ENCODE measurements at regions not wholly inside any gene's neighbourhood (a gene's known extent, or its start where the extent isn't known, plus 50 kb on each side); places are given as distances from the start of the nearest gene placed in this dataset.

DNA sequence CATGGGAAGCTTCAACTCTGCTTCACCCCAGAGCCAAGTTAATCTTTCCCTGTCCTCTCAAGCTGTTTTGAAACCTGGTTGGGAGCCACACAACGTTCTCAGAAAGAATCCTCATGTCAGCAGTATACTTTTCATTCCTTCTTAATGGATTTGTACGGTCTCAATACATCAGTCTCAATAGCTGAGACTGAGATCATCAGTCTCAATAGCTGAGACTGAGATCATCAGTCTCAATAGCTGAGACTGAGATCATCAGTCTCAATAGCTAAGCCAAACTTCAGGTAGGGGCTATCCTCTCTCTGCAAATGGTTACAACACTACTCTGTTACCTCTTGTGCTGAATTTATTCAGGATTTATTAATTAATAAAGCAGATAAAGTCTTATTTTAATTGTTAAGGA is 1317.4 kb upstream of the CDH9 start:
- ATAC-seq = no peak
- Mint-ChIP-seq H3K27me3 (ENCODE audit: insufficient read depth, low read depth, poor library complexity) (no peaks in the 10 kb centered on the region), H3K36me3 (ENCODE audit: low read depth) (no peaks in the 10 kb centered on the region; the same call in 2 of the 3 replicates), H3K4me3 (no peak overlapping the region), H3K4me1 (no peaks in the 10 kb centered on the region), H3K27ac (no peak overlapping the region), H3K9me3 (peaks cover 9% of the 10 kb centered on the region; the same call in 2 of the 3 replicates)
- Histone ChIP-seq H3K9me2 (ENCODE audit: insufficient read depth) (no peaks in the 10 kb centered on the region), H3K4me1 (ENCODE audit: insufficient read depth) (no peaks in the 10 kb centered on the region), H3K4me3 (no peak overlapping the region), H4K20me1 (replicated peaks; ENCODE audit: insufficient read depth) (no peaks in the 10 kb centered on the region), H3K4me2 (no peak overlapping the region), H3K27me3 (ENCODE audit: insufficient read depth) (no peaks in the 10 kb centered on the region), H3K79me2 (replicated peaks; ENCODE audit: insufficient read depth) (no peaks in the 10 kb centered on the region), H3F3A (replicated peaks; ENCODE audit: low read depth) (no peaks in the 10 kb centered on the region), H3K27ac (ENCODE audit: low read depth) (no peak overlapping the region), H2AFZ (no peak overlapping the region), H3K36me3 (ENCODE audit: insufficient read depth) (no peaks in the 10 kb centered on the region)
- TF ChIP-seq EZH2phosphoT487 (IDR thresholded peaks at IDR 0.05; ENCODE audit: unreplicated experiment) (no peak), CREB1 (CRISPR knock-in tag; IDR thresholded peaks at IDR 0.05; ENCODE audit: low read depth) (no peak), EZH2 (IDR thresholded peaks at IDR 0.05; ENCODE audit: low read depth, unreplicated experiment) (no peak)
- TF ChIP-seq, protein P1, sequence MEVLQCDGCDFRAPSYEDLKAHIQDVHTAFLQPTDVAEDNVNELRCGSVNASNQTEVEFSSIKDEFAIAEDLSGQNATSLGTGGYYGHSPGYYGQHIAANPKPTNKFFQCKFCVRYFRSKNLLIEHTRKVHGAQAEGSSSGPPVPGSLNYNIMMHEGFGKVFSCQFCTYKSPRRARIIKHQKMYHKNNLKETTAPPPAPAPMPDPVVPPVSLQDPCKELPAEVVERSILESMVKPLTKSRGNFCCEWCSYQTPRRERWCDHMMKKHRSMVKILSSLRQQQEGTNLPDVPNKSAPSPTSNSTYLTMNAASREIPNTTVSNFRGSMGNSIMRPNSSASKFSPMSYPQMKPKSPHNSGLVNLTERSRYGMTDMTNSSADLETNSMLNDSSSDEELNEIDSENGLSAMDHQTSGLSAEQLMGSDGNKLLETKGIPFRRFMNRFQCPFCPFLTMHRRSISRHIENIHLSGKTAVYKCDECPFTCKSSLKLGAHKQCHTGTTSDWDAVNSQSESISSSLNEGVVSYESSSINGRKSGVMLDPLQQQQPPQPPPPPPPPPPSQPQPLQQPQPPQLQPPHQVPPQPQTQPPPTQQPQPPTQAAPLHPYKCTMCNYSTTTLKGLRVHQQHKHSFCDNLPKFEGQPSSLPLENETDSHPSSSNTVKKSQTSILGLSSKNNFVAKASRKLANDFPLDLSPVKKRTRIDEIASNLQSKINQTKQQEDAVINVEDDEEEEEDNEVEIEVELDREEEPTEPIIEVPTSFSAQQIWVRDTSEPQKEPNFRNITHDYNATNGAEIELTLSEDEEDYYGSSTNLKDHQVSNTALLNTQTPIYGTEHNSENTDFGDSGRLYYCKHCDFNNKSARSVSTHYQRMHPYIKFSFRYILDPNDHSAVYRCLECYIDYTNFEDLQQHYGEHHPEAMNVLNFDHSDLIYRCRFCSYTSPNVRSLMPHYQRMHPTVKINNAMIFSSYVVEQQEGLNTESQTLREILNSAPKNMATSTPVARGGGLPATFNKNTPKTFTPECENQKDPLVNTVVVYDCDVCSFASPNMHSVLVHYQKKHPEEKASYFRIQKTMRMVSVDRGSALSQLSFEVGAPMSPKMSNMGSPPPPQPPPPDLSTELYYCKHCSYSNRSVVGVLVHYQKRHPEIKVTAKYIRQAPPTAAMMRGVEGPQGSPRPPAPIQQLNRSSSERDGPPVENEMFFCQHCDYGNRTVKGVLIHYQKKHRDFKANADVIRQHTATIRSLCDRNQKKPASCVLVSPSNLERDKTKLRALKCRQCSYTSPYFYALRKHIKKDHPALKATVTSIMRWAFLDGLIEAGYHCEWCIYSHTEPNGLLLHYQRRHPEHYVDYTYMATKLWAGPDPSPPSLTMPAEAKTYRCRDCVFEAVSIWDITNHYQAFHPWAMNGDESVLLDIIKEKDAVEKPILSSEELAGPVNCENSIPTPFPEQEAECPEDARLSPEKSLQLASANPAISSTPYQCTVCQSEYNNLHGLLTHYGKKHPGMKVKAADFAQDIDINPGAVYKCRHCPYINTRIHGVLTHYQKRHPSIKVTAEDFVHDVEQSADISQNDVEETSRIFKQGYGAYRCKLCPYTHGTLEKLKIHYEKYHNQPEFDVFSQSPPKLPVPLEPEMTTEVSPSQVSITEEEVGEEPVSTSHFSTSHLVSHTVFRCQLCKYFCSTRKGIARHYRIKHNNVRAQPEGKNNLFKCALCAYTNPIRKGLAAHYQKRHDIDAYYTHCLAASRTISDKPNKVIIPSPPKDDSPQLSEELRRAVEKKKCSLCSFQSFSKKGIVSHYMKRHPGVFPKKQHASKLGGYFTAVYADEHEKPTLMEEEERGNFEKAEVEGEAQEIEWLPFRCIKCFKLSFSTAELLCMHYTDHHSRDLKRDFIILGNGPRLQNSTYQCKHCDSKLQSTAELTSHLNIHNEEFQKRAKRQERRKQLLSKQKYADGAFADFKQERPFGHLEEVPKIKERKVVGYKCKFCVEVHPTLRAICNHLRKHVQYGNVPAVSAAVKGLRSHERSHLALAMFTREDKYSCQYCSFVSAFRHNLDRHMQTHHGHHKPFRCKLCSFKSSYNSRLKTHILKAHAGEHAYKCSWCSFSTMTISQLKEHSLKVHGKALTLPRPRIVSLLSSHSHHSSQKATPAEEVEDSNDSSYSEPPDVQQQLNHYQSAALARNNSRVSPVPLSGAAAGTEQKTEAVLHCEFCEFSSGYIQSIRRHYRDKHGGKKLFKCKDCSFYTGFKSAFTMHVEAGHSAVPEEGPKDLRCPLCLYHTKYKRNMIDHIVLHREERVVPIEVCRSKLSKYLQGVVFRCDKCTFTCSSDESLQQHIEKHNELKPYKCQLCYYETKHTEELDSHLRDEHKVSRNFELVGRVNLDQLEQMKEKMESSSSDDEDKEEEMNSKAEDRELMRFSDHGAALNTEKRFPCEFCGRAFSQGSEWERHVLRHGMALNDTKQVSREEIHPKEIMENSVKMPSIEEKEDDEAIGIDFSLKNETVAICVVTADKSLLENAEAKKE (CRISPR knock-in tag; IDR thresholded peaks at IDR 0.05) = no peak
- DNase-seq (ENCODE audit: low spot score) = no peak

DNA sequence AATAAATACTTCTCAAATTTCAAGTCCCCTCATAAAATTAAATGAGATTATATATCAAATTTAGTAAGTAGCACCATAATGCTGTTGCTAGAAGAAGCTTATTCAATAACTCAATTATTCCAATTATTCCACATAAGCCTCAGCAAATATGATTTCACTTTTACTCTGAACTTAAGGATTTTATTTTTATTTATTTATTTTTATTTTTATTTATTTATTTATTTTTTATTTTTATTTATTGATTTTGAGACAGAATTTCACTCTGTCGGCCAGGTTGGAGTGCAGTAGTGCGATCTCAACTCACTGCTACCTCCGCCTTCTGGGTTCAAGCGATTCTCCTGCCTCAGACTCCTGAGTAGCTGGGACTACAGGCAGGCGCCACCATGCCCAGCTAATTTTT is 1308.3 kb upstream of the CDH9 start:
- H3K27ac Mint-ChIP-seq = no peak overlapping the region
- no peaks in the 10 kb centered on the region for H3K4me1 Mint-ChIP-seq
- H3K79me2 ChIP-seq (replicated peaks; ENCODE audit: insufficient read depth) = no peaks in the 10 kb centered on the region
- peaks cover 3% of the 10 kb centered on the region for H3K27me3 Mint-ChIP-seq (ENCODE audit: insufficient read depth, low read depth, poor library complexity)
- no peak overlapping the region for H3K27ac ChIP-seq (ENCODE audit: low read depth)
- no peak overlapping the region for H2AFZ ChIP-seq
- peaks cover 7% of the 10 kb centered on the region; the same call in 2 of the 3 replicates for H3K36me3 Mint-ChIP-seq (ENCODE audit: low read depth)
- H3K4me1 ChIP-seq (ENCODE audit: insufficient read depth) = no peaks in the 10 kb centered on the region
- H3K4me2 ChIP-seq = no peak overlapping the region
- no peaks in the 10 kb centered on the region for H3F3A ChIP-seq (replicated peaks; ENCODE audit: low read depth)
- H3K9me2 ChIP-seq (ENCODE audit: insufficient read depth) = no peaks in the 10 kb centered on the region
- no peaks in the 10 kb centered on the region for H3K27me3 ChIP-seq (ENCODE audit: insufficient read depth)
- H4K20me1 ChIP-seq (replicated peaks; ENCODE audit: insufficient read depth) = no peaks in the 10 kb centered on the region
- no peak overlapping the region for H3K4me3 ChIP-seq
- H3K4me3 Mint-ChIP-seq = no peak overlapping the region
- peaks cover 14% of the 10 kb centered on the region; the same call in 2 of the 3 replicates for H3K9me3 Mint-ChIP-seq
- DNase-seq (ENCODE audit: low spot score) (no peak), ATAC-seq (no peak)
- H3K36me3 ChIP-seq (ENCODE audit: insufficient read depth) = no peaks in the 10 kb centered on the region
- TF ChIP-seq REST (IDR thresholded peaks at IDR 0.05; ENCODE audit: unreplicated experiment) (no peak), POLR2AphosphoS5 (IDR thresholded peaks at IDR 0.05; ENCODE audit: low read depth) (no peak), ZNF331 (CRISPR knock-in tag; IDR thresholded peaks at IDR 0.05; ENCODE audit: low read depth) (no peak), EZH2 (IDR thresholded peaks at IDR 0.05; ENCODE audit: low read depth, unreplicated experiment) (no peak), ZNF114 (CRISPR knock-in tag; IDR thresholded peaks at IDR 0.05) (no peak)
- TF ChIP-seq, protein P2, sequence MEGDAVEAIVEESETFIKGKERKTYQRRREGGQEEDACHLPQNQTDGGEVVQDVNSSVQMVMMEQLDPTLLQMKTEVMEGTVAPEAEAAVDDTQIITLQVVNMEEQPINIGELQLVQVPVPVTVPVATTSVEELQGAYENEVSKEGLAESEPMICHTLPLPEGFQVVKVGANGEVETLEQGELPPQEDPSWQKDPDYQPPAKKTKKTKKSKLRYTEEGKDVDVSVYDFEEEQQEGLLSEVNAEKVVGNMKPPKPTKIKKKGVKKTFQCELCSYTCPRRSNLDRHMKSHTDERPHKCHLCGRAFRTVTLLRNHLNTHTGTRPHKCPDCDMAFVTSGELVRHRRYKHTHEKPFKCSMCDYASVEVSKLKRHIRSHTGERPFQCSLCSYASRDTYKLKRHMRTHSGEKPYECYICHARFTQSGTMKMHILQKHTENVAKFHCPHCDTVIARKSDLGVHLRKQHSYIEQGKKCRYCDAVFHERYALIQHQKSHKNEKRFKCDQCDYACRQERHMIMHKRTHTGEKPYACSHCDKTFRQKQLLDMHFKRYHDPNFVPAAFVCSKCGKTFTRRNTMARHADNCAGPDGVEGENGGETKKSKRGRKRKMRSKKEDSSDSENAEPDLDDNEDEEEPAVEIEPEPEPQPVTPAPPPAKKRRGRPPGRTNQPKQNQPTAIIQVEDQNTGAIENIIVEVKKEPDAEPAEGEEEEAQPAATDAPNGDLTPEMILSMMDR (conservative IDR thresholded peaks at IDR 0.05; ENCODE audit: low read depth in 2 of 2) = no peak
- TF ChIP-seq, protein P3, sequence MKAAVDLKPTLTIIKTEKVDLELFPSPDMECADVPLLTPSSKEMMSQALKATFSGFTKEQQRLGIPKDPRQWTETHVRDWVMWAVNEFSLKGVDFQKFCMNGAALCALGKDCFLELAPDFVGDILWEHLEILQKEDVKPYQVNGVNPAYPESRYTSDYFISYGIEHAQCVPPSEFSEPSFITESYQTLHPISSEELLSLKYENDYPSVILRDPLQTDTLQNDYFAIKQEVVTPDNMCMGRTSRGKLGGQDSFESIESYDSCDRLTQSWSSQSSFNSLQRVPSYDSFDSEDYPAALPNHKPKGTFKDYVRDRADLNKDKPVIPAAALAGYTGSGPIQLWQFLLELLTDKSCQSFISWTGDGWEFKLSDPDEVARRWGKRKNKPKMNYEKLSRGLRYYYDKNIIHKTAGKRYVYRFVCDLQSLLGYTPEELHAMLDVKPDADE (IDR thresholded peaks at IDR 0.05) = no peak

All from GM23338 (cell line).